ENCODE measurements at regions not wholly inside any gene's neighbourhood (a gene's known extent, or its start where the extent isn't known, plus 50 kb on each side); places are given as distances from the start of the nearest gene placed in this dataset.

DNA sequence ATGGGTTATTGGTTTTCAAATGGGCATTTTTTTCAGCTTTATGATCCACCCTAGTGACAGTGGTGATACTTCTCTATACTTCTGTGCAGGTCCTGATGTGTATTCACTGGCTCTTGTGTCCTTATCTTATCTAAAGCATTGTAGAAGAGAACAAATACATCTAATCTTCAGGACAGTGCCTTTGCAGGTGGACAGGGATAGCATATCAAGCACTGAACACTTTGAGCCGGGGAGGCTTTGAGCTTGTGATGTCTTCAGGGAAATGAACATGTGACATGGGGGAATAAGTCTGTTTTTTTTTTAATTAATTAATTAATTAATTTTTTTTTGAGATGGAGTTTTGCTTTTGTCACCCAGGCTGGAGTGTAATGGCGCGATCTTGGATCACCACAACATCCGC, 115.5 kb upstream of the KLF4 start (continued):
- TF ChIP-seq, protein P1, sequence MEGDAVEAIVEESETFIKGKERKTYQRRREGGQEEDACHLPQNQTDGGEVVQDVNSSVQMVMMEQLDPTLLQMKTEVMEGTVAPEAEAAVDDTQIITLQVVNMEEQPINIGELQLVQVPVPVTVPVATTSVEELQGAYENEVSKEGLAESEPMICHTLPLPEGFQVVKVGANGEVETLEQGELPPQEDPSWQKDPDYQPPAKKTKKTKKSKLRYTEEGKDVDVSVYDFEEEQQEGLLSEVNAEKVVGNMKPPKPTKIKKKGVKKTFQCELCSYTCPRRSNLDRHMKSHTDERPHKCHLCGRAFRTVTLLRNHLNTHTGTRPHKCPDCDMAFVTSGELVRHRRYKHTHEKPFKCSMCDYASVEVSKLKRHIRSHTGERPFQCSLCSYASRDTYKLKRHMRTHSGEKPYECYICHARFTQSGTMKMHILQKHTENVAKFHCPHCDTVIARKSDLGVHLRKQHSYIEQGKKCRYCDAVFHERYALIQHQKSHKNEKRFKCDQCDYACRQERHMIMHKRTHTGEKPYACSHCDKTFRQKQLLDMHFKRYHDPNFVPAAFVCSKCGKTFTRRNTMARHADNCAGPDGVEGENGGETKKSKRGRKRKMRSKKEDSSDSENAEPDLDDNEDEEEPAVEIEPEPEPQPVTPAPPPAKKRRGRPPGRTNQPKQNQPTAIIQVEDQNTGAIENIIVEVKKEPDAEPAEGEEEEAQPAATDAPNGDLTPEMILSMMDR (conservative IDR thresholded peaks at IDR 0.05; ENCODE audit: low read depth in 2 of 2) = no peak

DNA sequence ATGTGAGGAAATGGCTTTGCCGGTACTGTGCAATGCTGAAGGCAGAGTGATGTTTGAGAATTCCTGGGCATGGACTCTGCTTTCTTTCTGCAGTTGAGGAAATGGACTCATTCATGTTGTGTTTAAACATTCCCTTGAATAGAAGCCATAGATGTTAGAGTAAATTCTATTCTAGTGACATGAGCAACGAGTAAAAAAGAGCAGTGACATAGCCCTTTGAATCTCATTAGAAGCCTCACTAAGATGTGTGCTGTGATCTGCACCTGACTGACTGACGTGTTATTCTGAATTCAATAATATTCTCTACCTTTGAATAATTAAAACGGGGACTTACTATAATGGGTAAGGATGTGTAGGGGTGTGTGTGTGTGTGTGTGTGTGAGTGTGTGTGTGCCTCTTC, 113.7 kb upstream of the KLF4 start:
- ATAC-seq = no peak
- Histone ChIP-seq H4K20me1 (replicated peaks; ENCODE audit: insufficient read depth) (no peaks in the 10 kb centered on the region), H3K4me3 (no peak overlapping the region), H3K36me3 (ENCODE audit: insufficient read depth) (no peaks in the 10 kb centered on the region), H3K4me1 (ENCODE audit: insufficient read depth) (no peaks in the 10 kb centered on the region), H2AFZ (no peak overlapping the region), H3K79me2 (replicated peaks; ENCODE audit: insufficient read depth) (no peaks in the 10 kb centered on the region), H3K27me3 (ENCODE audit: insufficient read depth) (no peaks in the 10 kb centered on the region), H3K4me2 (no peak overlapping the region), H3F3A (replicated peaks; ENCODE audit: low read depth) (no peaks in the 10 kb centered on the region), H3K9me2 (ENCODE audit: insufficient read depth) (no peaks in the 10 kb centered on the region), H3K27ac (ENCODE audit: low read depth) (no peak overlapping the region)
- Mint-ChIP-seq H3K9me3 (no peaks in the 10 kb centered on the region), H3K4me3 (no peak overlapping the region), H3K4me1 (peaks cover 6% of the 10 kb centered on the region), H3K27ac (no peak overlapping the region), H3K36me3 (ENCODE audit: low read depth) (no peaks in the 10 kb centered on the region), H3K27me3 (ENCODE audit: insufficient read depth, low read depth, poor library complexity) (no peaks in the 10 kb centered on the region)
- TF ChIP-seq STAT1 (IDR thresholded peaks at IDR 0.05; ENCODE audit: unreplicated experiment) (no peak), EZH2phosphoT487 (IDR thresholded peaks at IDR 0.05; ENCODE audit: unreplicated experiment) (no peak), CREB1 (CRISPR knock-in tag; IDR thresholded peaks at IDR 0.05; ENCODE audit: low read depth) (no peak), JUNB (IDR thresholded peaks at IDR 0.05; ENCODE audit: unreplicated experiment) (no peak), EZH2 (IDR thresholded peaks at IDR 0.05; ENCODE audit: low read depth, unreplicated experiment) (no peak)
- TF ChIP-seq, protein P2, sequence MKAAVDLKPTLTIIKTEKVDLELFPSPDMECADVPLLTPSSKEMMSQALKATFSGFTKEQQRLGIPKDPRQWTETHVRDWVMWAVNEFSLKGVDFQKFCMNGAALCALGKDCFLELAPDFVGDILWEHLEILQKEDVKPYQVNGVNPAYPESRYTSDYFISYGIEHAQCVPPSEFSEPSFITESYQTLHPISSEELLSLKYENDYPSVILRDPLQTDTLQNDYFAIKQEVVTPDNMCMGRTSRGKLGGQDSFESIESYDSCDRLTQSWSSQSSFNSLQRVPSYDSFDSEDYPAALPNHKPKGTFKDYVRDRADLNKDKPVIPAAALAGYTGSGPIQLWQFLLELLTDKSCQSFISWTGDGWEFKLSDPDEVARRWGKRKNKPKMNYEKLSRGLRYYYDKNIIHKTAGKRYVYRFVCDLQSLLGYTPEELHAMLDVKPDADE (IDR thresholded peaks at IDR 0.05) = no peak
- no peak for DNase-seq (ENCODE audit: low spot score)

DNA sequence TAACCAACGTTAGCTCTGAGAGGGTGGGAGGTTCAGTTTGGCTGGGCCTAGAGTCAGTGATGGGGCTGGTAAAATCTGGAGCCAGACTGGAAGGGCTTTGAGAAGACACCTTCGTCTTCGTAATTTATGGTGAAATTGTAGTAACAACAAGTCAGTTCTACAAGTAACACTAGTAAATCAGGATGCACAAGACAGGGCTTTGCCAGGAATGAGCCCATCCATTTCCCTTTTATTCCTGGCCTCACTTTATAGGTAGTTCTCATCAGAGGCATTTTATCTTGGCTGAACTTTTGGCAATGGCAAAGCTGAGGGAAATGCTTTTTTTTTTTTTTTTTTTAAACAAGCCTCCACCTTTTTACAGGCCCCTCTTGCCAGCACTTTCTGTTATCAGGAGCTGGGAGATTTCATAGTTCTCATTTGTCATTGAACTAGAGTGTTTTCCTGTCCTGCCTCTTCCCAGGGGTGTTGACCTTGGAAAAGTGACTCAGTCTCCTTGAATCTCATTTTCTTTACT, 110.5 kb upstream of the KLF4 start:
- Mint-ChIP-seq H3K27me3 (ENCODE audit: insufficient read depth, low read depth, poor library complexity) (peaks cover 2% of the 10 kb centered on the region), H3K9me3 (no peaks in the 10 kb centered on the region), H3K36me3 (ENCODE audit: low read depth) (no peaks in the 10 kb centered on the region), H3K27ac (peak overlapping the region; percentile 29; the same call in 1 of the 2 replicates), H3K4me1 (peaks cover 6% of the 10 kb centered on the region), H3K4me3 (no peak overlapping the region)
- Histone ChIP-seq H3K4me3 (no peak overlapping the region), H3K27ac (ENCODE audit: low read depth) (no peak overlapping the region), H2AFZ (0 out of 2 replicates have a peak overlapping the region, but pooled peaks have one; percentile 56), H3K79me2 (replicated peaks; ENCODE audit: insufficient read depth) (no peaks in the 10 kb centered on the region), H3K4me2 (no peak overlapping the region), H3K4me1 (ENCODE audit: insufficient read depth) (no peaks in the 10 kb centered on the region), H3K9me2 (ENCODE audit: insufficient read depth) (no peaks in the 10 kb centered on the region), H3K27me3 (ENCODE audit: insufficient read depth) (no peaks in the 10 kb centered on the region), H3K36me3 (ENCODE audit: insufficient read depth) (no peaks in the 10 kb centered on the region), H4K20me1 (replicated peaks; ENCODE audit: insufficient read depth) (no peaks in the 10 kb centered on the region), H3F3A (replicated peaks; ENCODE audit: low read depth) (no peaks in the 10 kb centered on the region)
- DNase-seq (ENCODE audit: low spot score) (no peak), ATAC-seq (no peak)
- TF ChIP-seq STAT1 (IDR thresholded peaks at IDR 0.05; ENCODE audit: unreplicated experiment) = no peak
- TF ChIP-seq POLR2AphosphoS5 (IDR thresholded peaks at IDR 0.05; ENCODE audit: low read depth) = no peak
- no peak for TF ChIP-seq ZNF114 (CRISPR knock-in tag; IDR thresholded peaks at IDR 0.05)

All from GM23338 (cell line).